ENCODE measurements at regions not wholly inside any gene's neighbourhood (a gene's known extent, or its start where the extent isn't known, plus 50 kb on each side); places are given as distances from the start of the nearest gene placed in this dataset.

DNA sequence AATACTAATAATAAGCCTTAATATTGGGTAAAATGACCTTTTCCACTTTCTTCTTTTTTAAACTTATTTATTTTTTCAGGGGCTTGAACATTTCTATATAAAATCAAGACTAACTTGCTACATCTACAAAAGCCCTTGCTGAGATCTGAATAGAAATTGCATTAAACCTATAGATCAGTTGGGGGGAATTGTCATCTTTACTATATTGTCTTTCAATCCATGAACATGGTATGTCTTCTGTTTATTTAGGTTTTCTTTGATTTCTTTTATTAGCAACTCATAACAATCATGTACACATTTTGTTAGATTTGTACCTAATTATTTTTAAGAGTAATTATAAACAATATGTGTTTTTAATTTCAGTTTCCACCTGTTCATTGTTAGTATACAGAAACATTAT, 96.4 kb upstream of the SLC22A23 start:
- no peak for DNase-seq (ENCODE audit: low spot score)

DNA sequence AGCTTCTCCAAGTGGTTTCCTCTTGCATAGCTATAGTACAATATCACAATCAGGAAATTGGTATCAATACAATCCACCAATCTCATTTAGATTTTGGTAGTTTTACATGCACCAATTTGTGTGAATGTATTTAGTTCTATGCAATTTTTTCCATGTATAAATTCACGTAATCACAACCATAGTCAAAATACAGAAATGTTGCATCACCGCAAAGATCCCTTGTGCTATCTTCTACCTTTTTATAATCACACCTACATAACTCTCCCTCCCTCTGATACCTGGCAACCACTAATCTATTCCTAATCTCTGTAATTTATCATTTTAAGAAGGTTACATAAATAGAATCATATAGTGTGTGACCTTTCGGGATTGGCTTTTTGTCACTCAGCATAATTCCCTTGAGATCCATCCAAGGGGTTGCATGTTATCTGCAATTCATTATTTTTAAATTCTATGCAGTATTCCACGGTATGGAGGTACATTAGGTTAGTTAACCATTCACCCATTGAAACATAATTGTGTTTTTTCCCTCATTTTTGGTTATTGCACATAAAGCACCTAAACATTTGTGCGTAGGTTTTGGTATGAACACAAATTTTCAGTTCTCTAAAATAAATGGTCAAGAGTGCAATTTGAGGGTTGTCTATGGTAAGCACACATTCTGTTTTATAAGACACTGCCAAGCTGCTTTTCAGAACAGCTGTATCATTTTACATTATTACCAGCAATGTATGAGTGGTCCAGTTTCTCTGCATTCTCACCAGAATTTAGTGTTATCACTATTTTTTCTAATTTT, 95.1 kb upstream of the SLC22A23 start:
- DNase-seq (ENCODE audit: low spot score) = no peak

DNA sequence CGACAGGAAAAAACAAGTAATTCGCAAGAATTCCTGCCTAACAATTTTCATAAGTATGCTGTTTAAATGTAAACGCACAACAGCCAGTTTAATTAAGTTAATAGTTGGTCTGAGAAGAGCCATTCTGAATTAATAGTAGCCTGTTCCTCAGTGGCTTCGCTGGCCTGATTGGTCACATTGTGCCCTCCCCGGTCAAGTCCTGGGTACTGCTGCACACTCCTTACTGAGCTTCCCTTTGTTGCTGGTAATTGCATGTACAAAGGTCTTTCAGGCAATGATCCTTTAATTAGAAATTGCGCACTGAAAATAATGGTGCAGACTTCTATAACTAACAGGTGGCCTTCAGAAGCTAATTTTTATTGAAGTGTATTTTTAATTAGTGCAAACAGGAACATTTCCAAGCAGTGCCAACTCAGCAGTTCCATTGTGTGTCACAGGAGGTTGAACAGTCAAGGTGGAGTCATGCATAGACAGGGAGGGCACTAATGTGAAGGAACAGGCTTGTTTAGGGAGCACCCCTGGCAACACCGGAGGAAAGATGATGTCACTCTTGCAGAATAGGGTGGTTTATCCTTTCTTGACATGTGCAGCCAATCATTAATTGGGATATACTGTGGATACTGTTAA, 92.6 kb upstream of the SLC22A23 start:
- DNase-seq (ENCODE audit: low spot score) = no peak

GRCh38 chr6:3546121-3546520, 89.3 kb upstream of the SLC22A23 start:
- DNase-seq (ENCODE audit: low spot score) = no peak

- no peak for DNase-seq (ENCODE audit: low spot score)
Observed at GRCh38 chr6:3545156-3545555, 88.3 kb upstream of the SLC22A23 start.

DNA sequence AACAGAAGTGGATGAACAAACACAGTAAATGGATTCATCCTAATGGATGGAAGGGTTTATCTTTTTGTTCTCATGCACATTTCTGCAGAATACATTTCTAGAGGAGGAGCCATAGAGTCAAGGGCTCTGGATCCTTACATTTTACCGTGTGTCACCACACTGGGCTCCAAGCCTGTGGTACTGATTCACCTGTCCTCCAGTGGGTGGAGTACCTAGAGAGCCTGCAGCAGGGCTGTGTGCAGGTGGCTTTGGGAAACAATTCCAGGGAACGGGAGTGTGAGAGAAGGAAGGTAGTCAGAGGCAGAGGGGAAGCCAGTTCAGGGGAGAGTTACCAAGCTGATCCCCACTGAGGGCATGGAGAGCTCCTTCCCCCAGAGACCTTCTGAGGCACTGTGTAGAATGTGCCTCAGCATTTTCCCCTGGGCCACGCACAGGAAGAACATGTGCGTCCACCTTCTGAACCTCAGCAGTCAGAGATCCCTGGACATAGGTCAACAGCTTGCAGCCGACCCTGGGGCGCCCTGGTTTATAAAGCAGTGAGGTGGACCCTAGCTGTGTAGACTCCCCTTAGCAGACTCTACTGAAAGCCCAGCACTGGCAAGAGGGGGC, 85.3 kb upstream of the SLC22A23 start:
- no peak for DNase-seq (ENCODE audit: low spot score)

DNA sequence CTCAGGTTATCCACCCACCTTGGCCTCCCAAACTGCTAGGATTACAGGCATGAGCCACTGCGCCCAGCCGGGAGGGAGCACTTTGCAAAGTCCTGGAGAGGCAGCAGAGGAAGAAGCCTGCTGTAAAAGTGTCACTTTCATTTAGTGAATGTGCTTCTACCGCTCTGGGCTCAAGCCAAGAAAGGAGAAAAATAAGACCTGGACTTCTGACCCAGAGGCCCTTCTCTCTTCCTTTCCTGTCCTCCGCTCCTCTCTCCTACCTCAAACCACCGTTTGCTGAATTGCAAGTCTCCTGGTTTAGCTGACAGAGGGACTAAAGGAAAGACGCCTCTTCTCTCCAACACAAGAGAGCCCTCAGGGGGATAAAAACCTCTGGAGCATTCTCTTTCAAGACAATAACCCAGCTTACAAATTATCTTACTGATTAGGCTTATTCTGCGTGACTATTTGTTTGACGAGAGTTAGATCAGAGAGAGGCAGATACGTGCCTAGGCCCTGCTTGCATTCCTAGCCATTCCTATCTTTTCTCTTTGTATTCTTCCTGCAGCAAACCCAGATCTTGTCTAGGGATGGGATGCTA, 84.2 kb upstream of the SLC22A23 start:
- DNase-seq (ENCODE audit: low spot score) = no peak

- DNase-seq (ENCODE audit: low spot score) = no peak
Observed at GRCh38 chr6:3540253-3540820, 83.5 kb upstream of the SLC22A23 start.

DNA sequence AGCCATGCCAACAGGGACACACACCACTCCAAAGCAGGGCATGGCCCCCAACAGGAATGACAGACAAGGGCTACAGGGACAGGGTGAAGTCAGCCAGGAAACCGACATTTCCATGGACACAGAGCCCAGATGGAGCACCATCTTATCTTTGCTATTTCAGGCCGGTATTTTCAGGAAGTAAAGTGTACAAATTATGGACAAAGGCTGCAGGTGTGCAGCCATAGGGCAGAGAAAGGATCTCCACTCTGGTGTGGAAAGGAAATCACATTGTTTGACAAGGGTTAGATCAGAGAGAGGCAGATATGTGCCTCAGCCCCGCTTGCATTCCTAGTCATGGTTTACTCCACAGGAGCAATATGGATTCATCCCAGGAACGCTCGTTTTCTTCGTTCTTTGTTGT, 81.7 kb upstream of the SLC22A23 start:
- DNase-seq (ENCODE audit: low spot score) = no peak

DNA sequence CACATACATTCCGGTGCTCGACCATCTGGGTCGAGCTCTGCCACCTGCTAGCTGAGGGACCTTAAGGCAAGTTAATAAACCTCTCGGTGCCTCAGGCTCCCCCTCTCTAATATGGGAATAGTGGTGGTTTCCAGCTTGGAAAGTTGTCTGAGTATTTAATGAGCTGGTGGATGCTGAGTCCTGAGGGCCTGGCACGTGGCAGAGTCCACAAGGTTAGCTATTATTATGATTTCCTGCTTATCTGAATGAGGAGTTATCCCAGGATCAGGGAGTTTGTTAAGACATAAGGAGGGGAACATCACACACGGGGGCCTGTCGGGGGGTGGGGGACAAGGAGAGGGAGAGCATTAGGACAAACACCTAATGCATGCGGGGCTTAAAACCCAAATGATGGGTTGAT, 80.1 kb upstream of the SLC22A23 start:
- no peak for DNase-seq (ENCODE audit: low spot score)

DNA sequence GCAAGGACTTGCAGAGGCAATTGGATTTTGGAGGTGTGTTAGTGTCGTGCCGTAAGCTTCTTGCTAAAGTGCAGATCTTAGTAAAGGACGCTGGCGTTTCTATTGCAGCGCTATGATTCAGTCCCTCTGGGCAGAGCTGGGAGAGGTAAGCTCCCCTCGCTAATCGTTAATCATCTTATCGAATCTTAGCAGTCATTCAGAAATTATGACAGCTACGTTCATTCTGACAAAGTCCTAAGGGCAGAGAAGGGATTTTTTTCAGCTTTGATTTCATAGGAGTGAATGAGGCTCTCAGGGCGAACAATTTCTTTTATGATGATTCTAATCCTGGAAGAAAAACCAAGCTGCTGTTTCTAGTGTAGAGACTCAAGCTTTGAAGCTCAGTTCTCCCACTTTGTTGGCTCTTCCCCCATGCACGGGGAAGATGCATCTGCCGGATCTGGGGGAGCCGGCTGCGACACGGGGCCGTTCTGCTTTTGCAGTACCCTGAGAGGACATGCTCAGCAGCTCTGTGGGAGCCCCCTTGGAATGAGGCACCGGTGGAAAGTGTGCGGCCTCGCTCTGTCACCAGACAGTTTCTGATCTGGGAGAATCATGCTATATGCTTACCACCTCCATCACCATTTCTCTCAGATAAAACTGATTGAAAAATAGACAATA, 79.1 kb upstream of the SLC22A23 start:
- DNase-seq (ENCODE audit: low spot score) = no peak

- DNase-seq (ENCODE audit: low spot score) = no peak
Observed at GRCh38 chr6:3535033-3535775, 78.4 kb upstream of the SLC22A23 start.

DNA sequence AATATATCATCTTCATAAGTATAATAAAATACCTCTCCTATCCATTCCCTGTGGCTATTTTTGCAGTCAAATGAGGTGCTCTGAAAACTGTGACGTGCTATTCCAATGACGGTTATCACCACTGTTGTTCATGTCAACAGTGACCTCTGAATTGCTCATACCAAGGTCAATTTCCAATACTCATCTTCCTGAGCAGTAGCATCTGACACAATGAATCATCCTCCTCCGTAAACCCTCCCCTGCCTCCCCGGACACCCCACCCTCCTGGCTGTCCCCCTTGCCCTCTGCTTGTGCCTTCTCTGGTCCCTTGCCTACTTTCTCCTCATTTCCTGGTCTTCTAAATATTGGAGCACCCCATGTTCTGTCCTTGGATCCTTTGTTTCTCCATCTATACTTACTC, 77.7 kb upstream of the SLC22A23 start:
- no peak for DNase-seq (ENCODE audit: low spot score)

DNA sequence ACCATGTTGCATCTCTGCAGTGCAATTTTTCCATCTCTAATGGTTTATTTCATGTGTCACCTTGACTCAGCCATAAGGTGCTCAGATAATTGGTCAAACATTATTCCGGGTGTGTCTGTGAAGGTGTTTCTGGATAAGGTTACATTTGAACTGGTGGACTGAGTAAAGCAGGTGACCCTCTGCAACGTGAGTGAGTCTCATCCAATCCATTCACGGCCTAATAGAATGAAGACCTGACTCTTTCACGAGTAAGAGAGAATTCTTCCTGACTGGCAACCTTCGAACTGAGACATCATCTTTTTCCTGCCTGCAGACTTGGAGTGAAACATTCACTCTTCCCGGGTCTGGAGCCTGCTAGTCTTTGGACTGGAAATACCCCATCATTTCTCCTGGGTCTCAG, 77.1 kb upstream of the SLC22A23 start:
- no peak for DNase-seq (ENCODE audit: low spot score)

- no peak for DNase-seq (ENCODE audit: low spot score)
Observed at GRCh38 chr6:3532296-3532916, 75.6 kb upstream of the SLC22A23 start.

DNA sequence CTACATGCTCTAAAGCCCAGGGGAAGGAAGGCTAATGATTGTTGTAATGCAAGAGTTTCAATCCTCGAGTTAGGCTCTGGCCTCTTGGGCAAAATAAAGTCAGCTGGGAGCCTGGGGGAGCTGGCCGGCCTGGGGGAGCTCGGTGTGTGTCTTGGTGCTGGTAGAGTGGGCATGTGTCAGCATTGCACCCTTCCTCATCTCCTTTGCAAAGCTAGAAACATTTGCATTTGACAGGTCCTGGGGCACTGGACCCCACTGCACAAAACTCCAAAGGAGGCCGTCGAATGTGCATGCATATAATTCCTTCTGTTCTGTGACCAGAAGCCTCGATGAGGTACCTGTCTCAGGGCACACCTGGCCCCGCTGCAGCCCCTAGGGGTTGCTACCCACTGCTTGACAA, 74.6 kb upstream of the SLC22A23 start:
- no peak for DNase-seq (ENCODE audit: low spot score)

- DNase-seq (ENCODE audit: low spot score) = no peak
Observed at GRCh38 chr6:3530515-3530914, 73.7 kb upstream of the SLC22A23 start.

GRCh38 chr6:3529721-3530120, 72.9 kb upstream of the SLC22A23 start:
- DNase-seq (ENCODE audit: low spot score) = no peak

DNA sequence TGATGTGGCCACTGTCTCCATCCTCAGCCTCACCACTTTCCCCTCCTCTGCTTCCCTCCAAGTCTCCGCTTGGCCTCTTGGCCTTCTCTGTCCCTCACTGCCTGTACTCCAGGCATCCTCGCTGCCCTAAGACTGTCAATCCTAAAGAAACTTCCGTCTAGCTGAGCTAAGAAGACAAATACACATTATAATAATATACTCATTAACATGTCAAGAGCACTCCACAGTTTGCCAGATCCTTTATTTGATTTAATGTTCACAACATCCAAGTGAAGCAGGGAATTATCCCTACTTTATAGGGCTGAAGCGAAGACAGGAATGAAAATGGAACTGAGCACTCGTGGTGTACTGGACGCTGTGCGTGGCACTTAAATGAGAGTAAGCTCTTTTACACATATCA, 72.4 kb upstream of the SLC22A23 start:
- DNase-seq (ENCODE audit: low spot score) = no peak

GRCh38 chr6:3528081-3528671, 71.3 kb upstream of the SLC22A23 start:
- DNase-seq (ENCODE audit: low spot score) = peak; percentile 14

DNA sequence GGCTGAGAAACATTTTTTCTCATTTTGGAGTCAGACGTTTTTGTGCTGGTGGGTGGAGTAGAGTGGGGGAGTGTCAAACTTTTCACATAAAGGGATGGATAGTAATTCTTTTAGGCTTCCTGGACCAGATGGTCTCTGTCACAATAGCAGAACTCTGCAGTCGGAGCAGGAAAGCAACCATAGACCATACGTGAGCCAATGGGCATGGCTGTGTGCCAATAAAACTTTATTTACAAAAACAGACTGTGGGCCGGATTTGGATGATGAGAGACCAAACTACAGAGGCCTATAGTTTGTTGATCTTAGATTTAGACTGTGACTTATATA, 70.8 kb upstream of the SLC22A23 start:
- DNase-seq (ENCODE audit: low spot score) = peak; percentile 15
